HEK293 (cell line): ENCODE measurements at regions not wholly inside any gene's neighbourhood (a gene's known extent, or its start where the extent isn't known, plus 50 kb on each side); places are given as distances from the start of the nearest gene placed in this dataset.

Source experiments
- AEBP2 ChIP-seq: fragments of 450-650 bp; formaldehyde crosslinking; IDR thresholded peaks from 2 replicates; pipeline ENCODE4 v1.5.1; 2016; ENCODE audit warnings: missing biosample characterization, missing genetic modification characterization, borderline replicate concordance
- BCL6B ChIP-seq: fragments of 450-650 bp; formaldehyde crosslinking; IDR thresholded peaks from 2 replicates; pipeline ENCODE4 v1.5.1; 2017; ENCODE audit warnings: missing biosample characterization, missing genetic modification characterization
- CTCF ChIP-seq: fragments of 450-650 bp; formaldehyde crosslinking; IDR thresholded peaks from 2 replicates; pipeline ENCODE4 v1.5.1; 2016; ENCODE audit warnings: missing biosample characterization, missing genetic modification characterization
- HOXA7 ChIP-seq: sonication (generic); formaldehyde crosslinking; IDR thresholded peaks from 2 replicates; pipeline ENCODE4 v1.8.1; 2022; ENCODE audit warnings: missing genetic modification reagents, borderline replicate concordance
- HOXD13 ChIP-seq: sonication (generic); formaldehyde crosslinking; IDR thresholded peaks from 2 replicates; pipeline ENCODE4 v1.8.0; 2022; ENCODE audit warnings: missing genetic modification reagents, borderline replicate concordance
- MYNN ChIP-seq: fragments of 450-650 bp; formaldehyde crosslinking; IDR thresholded peaks from 2 replicates; pipeline ENCODE4 v1.5.1; 2016; ENCODE audit warnings: missing biosample characterization, missing genetic modification characterization, borderline replicate concordance
- RBAK ChIP-seq: fragments of 450-650 bp; formaldehyde crosslinking; IDR thresholded peaks from 2 replicates; pipeline ENCODE4 v1.5.1; 2016; ENCODE audit warnings: missing biosample characterization, missing genetic modification characterization
- REST ChIP-seq: fragments of 450-650 bp; formaldehyde crosslinking; IDR thresholded peaks from 2 replicates; pipeline ENCODE4 v1.5.1; 2016; ENCODE audit warnings: missing biosample characterization, missing genetic modification characterization
- YY1 ChIP-seq: fragments of 450-650 bp; formaldehyde crosslinking; IDR thresholded peaks from 2 replicates; pipeline ENCODE4 v1.5.1; 2018; ENCODE audit warnings: missing biosample characterization, missing genetic modification characterization
- ZBTB6 ChIP-seq: fragments of 450-650 bp; formaldehyde crosslinking; IDR thresholded peaks from 2 replicates; pipeline ENCODE4 v1.5.1; 2017; ENCODE audit warnings: missing biosample characterization, missing genetic modification characterization
- ZNF266 ChIP-seq: fragments of 450-650 bp; formaldehyde crosslinking; IDR thresholded peaks from 2 replicates; pipeline ENCODE4 v1.5.1; 2016; ENCODE audit warnings: missing biosample characterization, missing genetic modification characterization, low read depth
- ZNF302 ChIP-seq: fragments of 450-650 bp; formaldehyde crosslinking; IDR thresholded peaks from 2 replicates; pipeline ENCODE4 v1.5.1; 2016; ENCODE audit warnings: missing biosample characterization, missing genetic modification characterization, low read depth
- ZNF335 ChIP-seq: fragments of 450-650 bp; formaldehyde crosslinking; conservative IDR thresholded peaks from 2 replicates; pipeline ENCODE4 v1.5.1; 2016; ENCODE audit warnings: missing biosample characterization, missing genetic modification characterization
- ZNF530 ChIP-seq: fragments of 450-650 bp; formaldehyde crosslinking; IDR thresholded peaks from 2 replicates; pipeline ENCODE4 v1.5.1; 2016; ENCODE audit warnings: low read depth, missing biosample characterization, missing genetic modification characterization

DNA sequence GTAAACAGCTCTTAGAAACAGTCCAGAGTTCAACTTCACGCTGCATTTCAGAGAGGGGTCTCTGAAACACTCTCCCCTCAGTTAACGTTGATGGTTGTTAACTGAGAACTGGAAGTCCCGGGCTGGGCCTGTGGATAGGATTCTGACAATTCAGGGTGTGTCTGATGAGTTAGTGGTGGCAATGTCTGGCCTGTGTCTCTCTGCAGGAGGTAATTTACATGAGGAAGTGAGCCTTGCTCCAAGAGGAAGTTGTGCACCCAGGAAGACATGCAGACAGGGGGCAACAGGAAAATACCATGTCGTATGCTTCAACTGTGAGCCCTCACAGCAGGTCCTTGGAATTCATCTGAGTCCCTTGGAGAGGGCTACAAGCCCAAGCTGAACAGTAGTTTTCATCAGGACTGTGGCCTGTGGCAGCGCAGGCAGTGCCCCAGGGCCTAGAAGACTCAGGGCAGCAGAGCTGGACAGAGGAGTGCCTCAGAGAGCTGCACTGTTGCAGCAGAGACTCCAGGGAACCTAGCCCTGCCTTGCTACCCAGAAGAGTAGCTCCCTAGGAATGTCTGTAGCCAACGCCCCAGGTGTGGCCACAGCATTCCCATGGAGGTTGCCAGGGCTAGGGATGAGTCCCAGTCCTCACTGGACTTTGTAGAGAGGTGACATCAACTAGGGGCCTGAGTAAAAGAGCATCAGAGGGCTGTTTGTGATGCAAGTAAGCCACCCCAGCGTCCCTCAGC lies 104.6 kb upstream of the SELENOK start:
- no peak for TF ChIP-seq YY1 (tag by site-specific recombination)
- no peak for TF ChIP-seq ZBTB6 (tag by site-specific recombination)
- no peak for TF ChIP-seq ZNF530 (tag by site-specific recombination)
- TF ChIP-seq BCL6B (tag by site-specific recombination): no peak
- TF ChIP-seq CTCF (tag by site-specific recombination): no peak
- TF ChIP-seq HOXA7 (CRISPR knock-in tag): no peak
- no peak for TF ChIP-seq ZNF335
- TF ChIP-seq MYNN (tag by site-specific recombination): no peak
- no peak for TF ChIP-seq AEBP2 (tag by site-specific recombination)
- no peak for TF ChIP-seq ZNF266 (tag by site-specific recombination)
- TF ChIP-seq RBAK (tag by site-specific recombination): no peak
- TF ChIP-seq REST: no peak
- TF ChIP-seq ZNF302: no peak
- TF ChIP-seq HOXD13: no peak
